Liver (tissue), 3 donors: ENCODE measurements at regions not wholly inside any gene's neighbourhood (a gene's known extent, or its start where the extent isn't known, plus 50 kb on each side); places are given as distances from the start of the nearest gene placed in this dataset.

Experiments used
- CTCF ChIP-seq: fragments of 150-350 bp; IDR thresholded peaks from 2 replicates; pipeline ENCODE4 v1.5.1; 2017; ENCODE audit warnings: improper control_type of control experiment, low read depth, low read length; ENCODE audit not compliant: missing input control
- EGR1 ChIP-seq, 2 donors: IDR thresholded peaks; 2 replicates each; pipeline ENCODE4 v1.6.1; 2016 to 2018; ENCODE audit warnings: antibody characterized with exemption in 2 of 2, low read depth in 2 of 2
- FOXA1 ChIP-seq: IDR thresholded peaks from 2 replicates; pipeline ENCODE4 v1.6.1; 2016; ENCODE audit warnings: antibody characterized with exemption
- FOXA2 ChIP-seq: IDR thresholded peaks from 2 replicates; pipeline ENCODE4 v1.6.1; 2016; ENCODE audit warnings: antibody characterized with exemption
- GABPA ChIP-seq, 2 donors: IDR thresholded peaks in 1 of 2; conservative IDR thresholded peaks in 1 of 2; 2 replicates each; pipeline ENCODE4 v1.6.1; 2016; ENCODE audit warnings: antibody characterized with exemption in 2 of 2, mild to moderate bottlenecking in 1 of 2, moderate library complexity in 1 of 2
- JUND ChIP-seq, 2 donors: IDR thresholded peaks; 2 replicates each; pipeline ENCODE4 v1.6.1; 2016; ENCODE audit warnings: antibody characterized with exemption in 2 of 2
- RAD21 ChIP-seq, 2 donors: IDR thresholded peaks; 2 replicates each; pipeline ENCODE4 v1.6.1; 2016; ENCODE audit warnings: antibody characterized with exemption in 2 of 2, mild to moderate bottlenecking in 2 of 2
- REST ChIP-seq: IDR thresholded peaks from 2 replicates; pipeline ENCODE4 v1.6.1; 2016; ENCODE audit warnings: antibody characterized with exemption, mild to moderate bottlenecking
- SP1 ChIP-seq: IDR thresholded peaks from 2 replicates; pipeline ENCODE4 v1.6.1; 2018; ENCODE audit warnings: antibody characterized with exemption, mild to moderate bottlenecking
- TAF1 ChIP-seq: conservative IDR thresholded peaks from 2 replicates; pipeline ENCODE4 v1.6.1; 2016; ENCODE audit warnings: antibody characterized with exemption, mild to moderate bottlenecking
- YY1 ChIP-seq: IDR thresholded peaks from 2 replicates; pipeline ENCODE4 v1.6.1; 2016; ENCODE audit warnings: antibody characterized with exemption, mild to moderate bottlenecking
- TF ChIP-seq, protein P1 (sequence below): IDR thresholded peaks from 2 replicates; pipeline ENCODE4 v1.6.1; 2016; ENCODE audit warnings: antibody characterized with exemption
- TF ChIP-seq, protein P2 (sequence below): IDR thresholded peaks from 2 replicates; pipeline ENCODE4 v1.6.1; 2016; ENCODE audit warnings: antibody characterized with exemption
- donor health status: healthy.
- donor health status: healthy.

GRCh38 chr18:75683426-75683825 lies 255.9 kb upstream of the SMIM21 start:
- TF ChIP-seq JUND (IDR thresholded peaks at IDR 0.05) = no peak
- no peak for TF ChIP-seq CTCF
- TF ChIP-seq, protein P1, sequence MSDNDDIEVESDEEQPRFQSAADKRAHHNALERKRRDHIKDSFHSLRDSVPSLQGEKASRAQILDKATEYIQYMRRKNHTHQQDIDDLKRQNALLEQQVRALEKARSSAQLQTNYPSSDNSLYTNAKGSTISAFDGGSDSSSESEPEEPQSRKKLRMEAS = no peak
- TF ChIP-seq RAD21 (IDR thresholded peaks at IDR 0.05) = no peak
- TF ChIP-seq FOXA1 = no peak
- TF ChIP-seq GABPA (IDR thresholded peaks at IDR 0.05 in 1 of 2, conservative IDR thresholded peaks at IDR 0.05 in 1 of 2) = no peak
- TF ChIP-seq REST = no peak
- no peak for TF ChIP-seq YY1
- TF ChIP-seq FOXA2 = no peak
- TF ChIP-seq TAF1 = no peak
- TF ChIP-seq EGR1 (IDR thresholded peaks at IDR 0.05; ENCODE audit: low read depth in 2 of 2) = no peak
- no peak for TF ChIP-seq SP1
- TF ChIP-seq, protein P2, sequence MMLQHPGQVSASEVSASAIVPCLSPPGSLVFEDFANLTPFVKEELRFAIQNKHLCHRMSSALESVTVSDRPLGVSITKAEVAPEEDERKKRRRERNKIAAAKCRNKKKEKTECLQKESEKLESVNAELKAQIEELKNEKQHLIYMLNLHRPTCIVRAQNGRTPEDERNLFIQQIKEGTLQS = no peak
